ENCODE measurements at regions not wholly inside any gene's neighbourhood (a gene's known extent, or its start where the extent isn't known, plus 50 kb on each side); places are given as distances from the start of the nearest gene placed in this dataset.

- TF ChIP-seq EZH2phosphoT487 (IDR thresholded peaks at IDR 0.05; ENCODE audit: borderline replicate concordance, low read depth, low read length) (no peak), CTCF (conservative IDR thresholded peaks at IDR 0.05; ENCODE audit: low read length) (no peak)
- no TSS peak for BruUV-seq (replicated peaks)
- Histone ChIP-seq H3K27ac (ENCODE audit: low read depth, low read length, poor library complexity, severe bottlenecking) (no peak overlapping the region), H3K9me2 (ENCODE audit: insufficient read depth, low read length) (no peaks in the 10 kb centered on the region), H3K79me2 (ENCODE audit: insufficient read depth, low read depth, low read length) (no peaks in the 10 kb centered on the region), H3K4me1 (ENCODE audit: insufficient read depth, low read length, poor library complexity, severe bottlenecking) (no peaks in the 10 kb centered on the region), H3K9me3 (ENCODE audit: low read length) (no peaks in the 10 kb centered on the region), H3K4me3 (ENCODE audit: low read depth, low read length, poor library complexity, severe bottlenecking) (no peak overlapping the region), H3K36me3 (ENCODE audit: insufficient read depth, low read length) (no peaks in the 10 kb centered on the region), H3K4me2 (ENCODE audit: low read length) (no peak overlapping the region), H4K20me1 (ENCODE audit: insufficient read depth, low read length) (no peaks in the 10 kb centered on the region), H2AFZ (ENCODE audit: low read length) (no peak overlapping the region)
- CTCF ChIA-PET (ENCODE audit: unreplicated experiment) = no interaction called here
- intact Hi-C loops (cut with micrococcal nuclease; ENCODE audit: unreplicated experiment) = no loop called here
- POLR2A ChIA-PET = no interaction called here
- DNase-seq (ENCODE audit: low spot score) = no peak
Measured at GRCh38 chr10:89836840-89837164, 135.4 kb downstream of the KIF20B start.

GRCh38 chr10:89837165-89838043 is 136.0 kb downstream of the KIF20B start:
- Histone ChIP-seq H3K9me3 (ENCODE audit: low read length) (no peaks in the 10 kb centered on the region), H2AFZ (ENCODE audit: low read length) (no peak overlapping the region), H3K27ac (ENCODE audit: low read depth, low read length, poor library complexity, severe bottlenecking) (no peak overlapping the region), H3K9me2 (ENCODE audit: insufficient read depth, low read length) (no peaks in the 10 kb centered on the region), H3K4me2 (ENCODE audit: low read length) (no peak overlapping the region), H4K20me1 (ENCODE audit: insufficient read depth, low read length) (no peaks in the 10 kb centered on the region), H3K79me2 (ENCODE audit: insufficient read depth, low read depth, low read length) (no peaks in the 10 kb centered on the region), H3K4me1 (ENCODE audit: insufficient read depth, low read length, poor library complexity, severe bottlenecking) (no peaks in the 10 kb centered on the region), H3K36me3 (ENCODE audit: insufficient read depth, low read length) (no peaks in the 10 kb centered on the region), H3K4me3 (ENCODE audit: low read depth, low read length, poor library complexity, severe bottlenecking) (no peak overlapping the region)
- no TSS peak for BruUV-seq (replicated peaks)
- ChIA-PET POLR2A (no interaction called here), CTCF (ENCODE audit: unreplicated experiment) (no interaction called here)
- intact Hi-C loops (cut with micrococcal nuclease; ENCODE audit: unreplicated experiment) = no loop called here
- DNase-seq (ENCODE audit: low spot score) = no peak
- TF ChIP-seq CTCF (conservative IDR thresholded peaks at IDR 0.05; ENCODE audit: low read length) (no peak), EZH2phosphoT487 (IDR thresholded peaks at IDR 0.05; ENCODE audit: borderline replicate concordance, low read depth, low read length) (no peak)

DNA sequence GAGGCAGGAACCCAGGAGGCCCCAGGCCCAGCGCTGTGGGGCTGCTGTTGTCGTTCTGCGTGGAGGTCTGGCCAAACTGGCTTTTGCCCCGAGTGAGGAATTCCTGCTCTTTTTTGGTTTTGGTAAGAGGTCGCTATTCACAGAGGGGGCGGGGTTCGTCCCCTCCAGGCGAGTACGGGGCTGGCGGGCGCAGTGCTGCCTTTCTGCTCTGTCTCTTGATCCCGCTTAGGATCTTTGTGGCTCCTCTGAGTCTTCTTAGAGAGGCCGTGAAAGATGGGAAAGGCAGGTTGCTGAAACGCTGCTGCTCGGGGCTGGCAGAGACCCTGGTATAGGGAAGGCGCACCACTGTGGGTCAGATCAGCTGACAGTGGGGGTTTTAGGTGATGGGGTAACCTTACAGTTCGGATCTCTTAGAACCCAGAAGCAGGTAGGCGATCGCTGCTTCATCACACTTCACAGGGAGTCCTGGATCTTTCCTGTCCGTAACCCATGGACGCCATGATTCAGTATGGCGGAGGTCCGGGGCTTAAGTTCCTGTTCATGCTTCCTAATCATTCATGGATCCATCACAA is 136.7 kb downstream of the KIF20B start:
- H3K36me3 ChIP-seq (ENCODE audit: insufficient read depth, low read length) = no peaks in the 10 kb centered on the region
- no TSS peak for BruUV-seq (replicated peaks)
- POLR2A ChIA-PET = interaction anchor here (0.6 kb wide), 1 partner anchor 907 kb away, joined by 3 read pairs; no protein-coding TSS in a partner anchor
- CTCF ChIA-PET (ENCODE audit: unreplicated experiment) = no interaction called here
- DNase-seq (ENCODE audit: low spot score) = no peak
- no peaks in the 10 kb centered on the region for H3K79me2 ChIP-seq (ENCODE audit: insufficient read depth, low read depth, low read length)
- H4K20me1 ChIP-seq (ENCODE audit: insufficient read depth, low read length) = no peaks in the 10 kb centered on the region
- H3K9me3 ChIP-seq (ENCODE audit: low read length) = no peaks in the 10 kb centered on the region
- no peak overlapping the region for H2AFZ ChIP-seq (ENCODE audit: low read length)
- no peak overlapping the region for H3K4me3 ChIP-seq (ENCODE audit: low read depth, low read length, poor library complexity, severe bottlenecking)
- H3K27ac ChIP-seq (ENCODE audit: low read depth, low read length, poor library complexity, severe bottlenecking) = no peak overlapping the region
- no peak overlapping the region for H3K4me2 ChIP-seq (ENCODE audit: low read length)
- intact Hi-C loops (cut with micrococcal nuclease; ENCODE audit: unreplicated experiment) = no loop called here
- no peaks in the 10 kb centered on the region for H3K4me1 ChIP-seq (ENCODE audit: insufficient read depth, low read length, poor library complexity, severe bottlenecking)
- TF ChIP-seq CTCF (conservative IDR thresholded peaks at IDR 0.05; ENCODE audit: low read length) (no peak), EZH2phosphoT487 (IDR thresholded peaks at IDR 0.05; ENCODE audit: borderline replicate concordance, low read depth, low read length) (no peak)
- no peaks in the 10 kb centered on the region for H3K9me2 ChIP-seq (ENCODE audit: insufficient read depth, low read length)

Measured in OCI-LY7 (cell line).